ENCODE measurements at regions not wholly inside any gene's neighbourhood (a gene's known extent, or its start where the extent isn't known, plus 50 kb on each side); places are given as distances from the start of the nearest gene placed in this dataset.

GRCh38 chr5:67677422-67677970, 480.9 kb upstream of the CD180 start:
- TF ChIP-seq POLR2A (IDR thresholded peaks at IDR 0.05) (no peak), CTCF (IDR thresholded peaks at IDR 0.05) (no peak)
